Choroid plexus epithelial cell (primary cell): ENCODE measurements at regions not wholly inside any gene's neighbourhood (a gene's known extent, or its start where the extent isn't known, plus 50 kb on each side); places are given as distances from the start of the nearest gene placed in this dataset.
A peak's percentile ranks its signal among the peaks of the same experiment; 100 is the strongest.

Source experiments
- DNase-seq: peaks from one replicate; pipeline ENCODE4 v3.0.0-alpha.2; 2010; ENCODE audit warnings: low read depth
- H3K4me3 ChIP-seq: 2 replicates; pipeline ENCODE4 v1.5.1; 2011; ENCODE audit warnings: low read depth, mild to moderate bottlenecking, control low read depth, low read length, moderate library complexity
- CTCF ChIP-seq: conservative IDR thresholded peaks from 2 replicates; pipeline ENCODE4 v1.5.1; 2011; ENCODE audit warnings: low read depth, mild to moderate bottlenecking, control low read depth, inconsistent platforms, low read length, moderate library complexity

DNA sequence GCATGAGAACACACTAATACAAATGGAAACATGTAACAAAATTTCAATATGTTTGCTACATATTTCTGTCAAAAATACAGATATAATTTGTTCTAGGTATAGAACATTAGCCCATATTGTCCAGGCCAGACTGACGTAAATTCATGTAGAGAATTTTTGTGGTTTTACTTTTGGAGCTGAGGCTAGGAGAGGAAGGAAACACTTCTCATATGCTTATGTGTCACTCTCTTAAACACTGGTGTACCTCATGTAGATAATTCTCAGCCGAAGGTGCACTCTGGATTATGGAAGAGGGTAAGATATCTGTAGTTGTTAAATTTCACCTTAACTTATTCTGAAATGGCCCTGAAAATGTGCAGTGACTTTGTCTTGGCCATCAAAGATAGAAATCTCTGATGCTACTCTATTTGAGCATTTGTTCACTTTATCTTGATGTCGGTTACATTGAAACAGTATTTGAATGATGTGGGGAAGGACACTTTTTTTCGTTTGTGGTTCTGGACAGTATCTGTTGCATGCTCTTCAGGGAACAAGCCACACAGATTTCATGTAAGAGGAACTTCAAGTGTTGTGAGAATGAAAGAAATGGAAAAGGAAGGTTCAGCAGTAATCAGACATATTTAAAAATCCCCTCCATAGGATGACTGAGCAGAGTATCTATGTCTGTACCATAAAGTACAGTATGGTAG, 202.7 kb downstream of the SPATA31D1 start:
- H3K4me3 ChIP-seq = no peak overlapping the region
- peak; percentile 47 for DNase-seq
- no peak for TF ChIP-seq CTCF

GRCh38 chr9:82192211-82192610, 203.6 kb downstream of the SPATA31D1 start:
- TF ChIP-seq CTCF = no peak
- DNase-seq = no peak
- no peak overlapping the region for H3K4me3 ChIP-seq

DNA sequence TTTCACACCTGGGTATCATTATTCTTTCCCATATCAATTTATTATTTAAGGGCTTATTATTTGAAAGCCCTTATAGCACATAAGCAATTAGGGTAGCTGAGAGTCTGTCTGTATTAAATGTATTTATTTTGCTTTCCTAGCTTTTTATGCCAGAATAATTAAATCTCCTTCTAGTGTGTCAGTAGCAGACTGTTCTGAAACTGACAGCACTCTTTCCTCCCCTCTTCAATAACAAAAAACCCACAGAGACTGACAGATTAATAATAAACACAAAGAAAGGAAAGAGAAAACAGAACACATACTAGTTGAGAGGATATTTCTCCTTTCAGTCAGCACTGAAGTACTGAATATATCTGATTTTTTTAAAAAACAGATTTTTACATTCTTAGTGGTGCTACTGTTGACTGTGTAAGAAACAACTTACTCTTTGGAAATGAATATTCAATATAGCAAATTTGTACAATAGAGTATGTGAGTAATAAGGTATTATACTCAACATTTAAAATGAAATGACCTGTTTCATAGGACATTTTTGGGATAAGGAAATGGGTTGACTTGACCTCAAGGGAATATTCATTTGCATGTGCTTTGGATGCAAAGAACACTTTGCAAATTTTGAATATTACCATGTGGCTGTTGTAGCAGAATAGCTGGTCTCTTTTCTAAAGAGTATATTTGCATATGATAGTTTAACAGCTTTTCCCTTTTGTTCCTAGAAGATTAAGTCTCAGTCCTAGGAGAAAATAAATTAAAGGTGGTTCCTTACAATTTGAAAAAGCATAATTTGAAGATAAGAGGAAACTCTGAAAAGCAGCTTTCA, 208.3 kb downstream of the SPATA31D1 start:
- H3K4me3 ChIP-seq = no peak overlapping the region
- no peak for TF ChIP-seq CTCF
- no peak for DNase-seq

- H3K4me3 ChIP-seq = no peak overlapping the region
- no peak for TF ChIP-seq CTCF
- no peak for DNase-seq
Measured at GRCh38 chr9:82201196-82201595, 212.6 kb downstream of the SPATA31D1 start.

- no peak for TF ChIP-seq CTCF
- no peak overlapping the region for H3K4me3 ChIP-seq
- DNase-seq = peak; percentile 86
Measured at GRCh38 chr9:82202808-82203207, 214.2 kb downstream of the SPATA31D1 start.

DNA sequence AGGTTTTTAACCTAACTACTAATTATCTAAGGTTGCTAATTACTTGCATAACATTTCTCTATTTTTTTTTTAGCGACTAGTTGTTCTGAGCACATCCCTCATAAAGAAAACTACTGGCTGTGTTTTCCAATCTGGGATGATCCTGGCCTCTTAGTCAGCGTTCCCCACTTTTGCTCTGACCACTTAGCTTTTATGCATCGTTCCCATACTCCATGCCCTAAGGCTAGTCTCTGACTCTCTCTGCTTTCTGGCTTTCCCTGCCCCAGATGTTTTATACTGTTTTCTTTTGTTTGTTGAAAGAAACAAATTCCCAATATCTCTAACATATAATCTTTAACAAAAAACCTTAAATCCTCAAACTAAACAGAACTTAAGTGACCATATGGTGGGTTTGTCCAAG, 217.9 kb downstream of the SPATA31D1 start:
- TF ChIP-seq CTCF = no peak
- no peak for DNase-seq
- H3K4me3 ChIP-seq = no peak overlapping the region
